ENCODE measurements at regions not wholly inside any gene's neighbourhood (a gene's known extent, or its start where the extent isn't known, plus 50 kb on each side); places are given as distances from the start of the nearest gene placed in this dataset.

DNA sequence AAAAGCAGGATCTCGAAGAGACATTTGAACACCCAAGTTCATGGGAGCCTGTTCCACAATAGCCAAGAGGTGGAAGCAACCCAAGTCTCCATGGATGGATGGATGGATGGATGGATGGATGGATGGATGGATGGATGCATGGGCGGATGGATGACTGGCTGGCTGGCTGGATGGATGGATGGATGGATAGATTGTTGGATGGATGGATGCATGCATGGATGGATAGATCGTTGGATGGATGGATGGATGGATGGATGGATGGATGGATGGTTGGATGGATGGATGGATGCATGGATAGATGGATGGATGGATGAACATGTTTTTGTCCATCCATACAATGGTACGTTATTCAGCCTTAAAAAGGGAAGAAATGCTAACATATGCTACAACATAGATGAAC lies 603.4 kb downstream of the BRD1 start (continued):
- TF ChIP-seq, protein P1, sequence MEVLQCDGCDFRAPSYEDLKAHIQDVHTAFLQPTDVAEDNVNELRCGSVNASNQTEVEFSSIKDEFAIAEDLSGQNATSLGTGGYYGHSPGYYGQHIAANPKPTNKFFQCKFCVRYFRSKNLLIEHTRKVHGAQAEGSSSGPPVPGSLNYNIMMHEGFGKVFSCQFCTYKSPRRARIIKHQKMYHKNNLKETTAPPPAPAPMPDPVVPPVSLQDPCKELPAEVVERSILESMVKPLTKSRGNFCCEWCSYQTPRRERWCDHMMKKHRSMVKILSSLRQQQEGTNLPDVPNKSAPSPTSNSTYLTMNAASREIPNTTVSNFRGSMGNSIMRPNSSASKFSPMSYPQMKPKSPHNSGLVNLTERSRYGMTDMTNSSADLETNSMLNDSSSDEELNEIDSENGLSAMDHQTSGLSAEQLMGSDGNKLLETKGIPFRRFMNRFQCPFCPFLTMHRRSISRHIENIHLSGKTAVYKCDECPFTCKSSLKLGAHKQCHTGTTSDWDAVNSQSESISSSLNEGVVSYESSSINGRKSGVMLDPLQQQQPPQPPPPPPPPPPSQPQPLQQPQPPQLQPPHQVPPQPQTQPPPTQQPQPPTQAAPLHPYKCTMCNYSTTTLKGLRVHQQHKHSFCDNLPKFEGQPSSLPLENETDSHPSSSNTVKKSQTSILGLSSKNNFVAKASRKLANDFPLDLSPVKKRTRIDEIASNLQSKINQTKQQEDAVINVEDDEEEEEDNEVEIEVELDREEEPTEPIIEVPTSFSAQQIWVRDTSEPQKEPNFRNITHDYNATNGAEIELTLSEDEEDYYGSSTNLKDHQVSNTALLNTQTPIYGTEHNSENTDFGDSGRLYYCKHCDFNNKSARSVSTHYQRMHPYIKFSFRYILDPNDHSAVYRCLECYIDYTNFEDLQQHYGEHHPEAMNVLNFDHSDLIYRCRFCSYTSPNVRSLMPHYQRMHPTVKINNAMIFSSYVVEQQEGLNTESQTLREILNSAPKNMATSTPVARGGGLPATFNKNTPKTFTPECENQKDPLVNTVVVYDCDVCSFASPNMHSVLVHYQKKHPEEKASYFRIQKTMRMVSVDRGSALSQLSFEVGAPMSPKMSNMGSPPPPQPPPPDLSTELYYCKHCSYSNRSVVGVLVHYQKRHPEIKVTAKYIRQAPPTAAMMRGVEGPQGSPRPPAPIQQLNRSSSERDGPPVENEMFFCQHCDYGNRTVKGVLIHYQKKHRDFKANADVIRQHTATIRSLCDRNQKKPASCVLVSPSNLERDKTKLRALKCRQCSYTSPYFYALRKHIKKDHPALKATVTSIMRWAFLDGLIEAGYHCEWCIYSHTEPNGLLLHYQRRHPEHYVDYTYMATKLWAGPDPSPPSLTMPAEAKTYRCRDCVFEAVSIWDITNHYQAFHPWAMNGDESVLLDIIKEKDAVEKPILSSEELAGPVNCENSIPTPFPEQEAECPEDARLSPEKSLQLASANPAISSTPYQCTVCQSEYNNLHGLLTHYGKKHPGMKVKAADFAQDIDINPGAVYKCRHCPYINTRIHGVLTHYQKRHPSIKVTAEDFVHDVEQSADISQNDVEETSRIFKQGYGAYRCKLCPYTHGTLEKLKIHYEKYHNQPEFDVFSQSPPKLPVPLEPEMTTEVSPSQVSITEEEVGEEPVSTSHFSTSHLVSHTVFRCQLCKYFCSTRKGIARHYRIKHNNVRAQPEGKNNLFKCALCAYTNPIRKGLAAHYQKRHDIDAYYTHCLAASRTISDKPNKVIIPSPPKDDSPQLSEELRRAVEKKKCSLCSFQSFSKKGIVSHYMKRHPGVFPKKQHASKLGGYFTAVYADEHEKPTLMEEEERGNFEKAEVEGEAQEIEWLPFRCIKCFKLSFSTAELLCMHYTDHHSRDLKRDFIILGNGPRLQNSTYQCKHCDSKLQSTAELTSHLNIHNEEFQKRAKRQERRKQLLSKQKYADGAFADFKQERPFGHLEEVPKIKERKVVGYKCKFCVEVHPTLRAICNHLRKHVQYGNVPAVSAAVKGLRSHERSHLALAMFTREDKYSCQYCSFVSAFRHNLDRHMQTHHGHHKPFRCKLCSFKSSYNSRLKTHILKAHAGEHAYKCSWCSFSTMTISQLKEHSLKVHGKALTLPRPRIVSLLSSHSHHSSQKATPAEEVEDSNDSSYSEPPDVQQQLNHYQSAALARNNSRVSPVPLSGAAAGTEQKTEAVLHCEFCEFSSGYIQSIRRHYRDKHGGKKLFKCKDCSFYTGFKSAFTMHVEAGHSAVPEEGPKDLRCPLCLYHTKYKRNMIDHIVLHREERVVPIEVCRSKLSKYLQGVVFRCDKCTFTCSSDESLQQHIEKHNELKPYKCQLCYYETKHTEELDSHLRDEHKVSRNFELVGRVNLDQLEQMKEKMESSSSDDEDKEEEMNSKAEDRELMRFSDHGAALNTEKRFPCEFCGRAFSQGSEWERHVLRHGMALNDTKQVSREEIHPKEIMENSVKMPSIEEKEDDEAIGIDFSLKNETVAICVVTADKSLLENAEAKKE (CRISPR knock-in tag; IDR thresholded peaks at IDR 0.05) = no peak
- TF ChIP-seq, protein P2, sequence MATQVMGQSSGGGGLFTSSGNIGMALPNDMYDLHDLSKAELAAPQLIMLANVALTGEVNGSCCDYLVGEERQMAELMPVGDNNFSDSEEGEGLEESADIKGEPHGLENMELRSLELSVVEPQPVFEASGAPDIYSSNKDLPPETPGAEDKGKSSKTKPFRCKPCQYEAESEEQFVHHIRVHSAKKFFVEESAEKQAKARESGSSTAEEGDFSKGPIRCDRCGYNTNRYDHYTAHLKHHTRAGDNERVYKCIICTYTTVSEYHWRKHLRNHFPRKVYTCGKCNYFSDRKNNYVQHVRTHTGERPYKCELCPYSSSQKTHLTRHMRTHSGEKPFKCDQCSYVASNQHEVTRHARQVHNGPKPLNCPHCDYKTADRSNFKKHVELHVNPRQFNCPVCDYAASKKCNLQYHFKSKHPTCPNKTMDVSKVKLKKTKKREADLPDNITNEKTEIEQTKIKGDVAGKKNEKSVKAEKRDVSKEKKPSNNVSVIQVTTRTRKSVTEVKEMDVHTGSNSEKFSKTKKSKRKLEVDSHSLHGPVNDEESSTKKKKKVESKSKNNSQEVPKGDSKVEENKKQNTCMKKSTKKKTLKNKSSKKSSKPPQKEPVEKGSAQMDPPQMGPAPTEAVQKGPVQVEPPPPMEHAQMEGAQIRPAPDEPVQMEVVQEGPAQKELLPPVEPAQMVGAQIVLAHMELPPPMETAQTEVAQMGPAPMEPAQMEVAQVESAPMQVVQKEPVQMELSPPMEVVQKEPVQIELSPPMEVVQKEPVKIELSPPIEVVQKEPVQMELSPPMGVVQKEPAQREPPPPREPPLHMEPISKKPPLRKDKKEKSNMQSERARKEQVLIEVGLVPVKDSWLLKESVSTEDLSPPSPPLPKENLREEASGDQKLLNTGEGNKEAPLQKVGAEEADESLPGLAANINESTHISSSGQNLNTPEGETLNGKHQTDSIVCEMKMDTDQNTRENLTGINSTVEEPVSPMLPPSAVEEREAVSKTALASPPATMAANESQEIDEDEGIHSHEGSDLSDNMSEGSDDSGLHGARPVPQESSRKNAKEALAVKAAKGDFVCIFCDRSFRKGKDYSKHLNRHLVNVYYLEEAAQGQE (IDR thresholded peaks at IDR 0.05; ENCODE audit: unreplicated experiment) = no peak
- no peak for TF ChIP-seq POLR2AphosphoS5 (IDR thresholded peaks at IDR 0.05; ENCODE audit: low read depth)

DNA sequence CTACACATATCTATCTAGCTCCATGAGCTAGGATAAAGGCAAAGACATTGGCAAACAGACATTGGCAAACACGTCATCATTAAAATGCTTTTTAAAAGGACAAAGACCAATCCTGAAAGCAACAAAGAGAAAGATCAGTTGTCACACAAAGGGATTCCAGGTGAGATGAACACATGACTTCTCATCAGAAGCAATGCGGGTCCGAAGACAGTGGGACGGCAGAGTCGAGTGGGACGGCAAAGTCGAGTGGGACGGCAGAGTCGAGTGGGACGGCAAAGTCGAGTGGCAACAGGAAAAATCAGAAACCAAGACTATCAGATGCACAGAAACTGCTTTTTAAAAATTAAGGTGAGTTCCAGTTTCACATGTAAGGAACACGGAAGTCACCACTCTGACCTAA lies 609.5 kb downstream of the BRD1 start:
- Histone ChIP-seq H3K4me1 (ENCODE audit: insufficient read depth) (no peaks in the 10 kb centered on the region), H3K36me3 (ENCODE audit: insufficient read depth) (peaks cover 11% of the 10 kb centered on the region; the same call in 1 of the 2 replicates), H2AFZ (no peak overlapping the region), H3K9me2 (ENCODE audit: insufficient read depth) (no peaks in the 10 kb centered on the region), H3K4me2 (no peak overlapping the region), H3F3A (replicated peaks; ENCODE audit: low read depth) (no peaks in the 10 kb centered on the region), H4K20me1 (replicated peaks; ENCODE audit: insufficient read depth) (no peaks in the 10 kb centered on the region), H3K79me2 (replicated peaks; ENCODE audit: insufficient read depth) (no peaks in the 10 kb centered on the region), H3K27me3 (ENCODE audit: insufficient read depth) (no peaks in the 10 kb centered on the region), H3K27ac (ENCODE audit: low read depth) (no peak overlapping the region), H3K4me3 (no peak overlapping the region)
- DNase-seq (ENCODE audit: low spot score) = no peak
- Mint-ChIP-seq H3K4me3 (no peak overlapping the region), H3K4me1 (no peaks in the 10 kb centered on the region), H3K27me3 (ENCODE audit: insufficient read depth, low read depth, poor library complexity) (peaks cover 5% of the 10 kb centered on the region), H3K36me3 (ENCODE audit: low read depth) (peaks cover 16% of the 10 kb centered on the region), H3K27ac (no peak overlapping the region), H3K9me3 (peaks cover 33% of the 10 kb centered on the region)
- no peak for ATAC-seq
- TF ChIP-seq CREB1 (CRISPR knock-in tag; IDR thresholded peaks at IDR 0.05; ENCODE audit: low read depth) (no peak), ZNF114 (CRISPR knock-in tag; IDR thresholded peaks at IDR 0.05) (no peak), JUNB (IDR thresholded peaks at IDR 0.05; ENCODE audit: unreplicated experiment) (no peak), NANOG (IDR thresholded peaks at IDR 0.05; ENCODE audit: borderline replicate concordance) (no peak)
- TF ChIP-seq, protein P2 (IDR thresholded peaks at IDR 0.05; ENCODE audit: unreplicated experiment) = no peak
- TF ChIP-seq, protein P3, sequence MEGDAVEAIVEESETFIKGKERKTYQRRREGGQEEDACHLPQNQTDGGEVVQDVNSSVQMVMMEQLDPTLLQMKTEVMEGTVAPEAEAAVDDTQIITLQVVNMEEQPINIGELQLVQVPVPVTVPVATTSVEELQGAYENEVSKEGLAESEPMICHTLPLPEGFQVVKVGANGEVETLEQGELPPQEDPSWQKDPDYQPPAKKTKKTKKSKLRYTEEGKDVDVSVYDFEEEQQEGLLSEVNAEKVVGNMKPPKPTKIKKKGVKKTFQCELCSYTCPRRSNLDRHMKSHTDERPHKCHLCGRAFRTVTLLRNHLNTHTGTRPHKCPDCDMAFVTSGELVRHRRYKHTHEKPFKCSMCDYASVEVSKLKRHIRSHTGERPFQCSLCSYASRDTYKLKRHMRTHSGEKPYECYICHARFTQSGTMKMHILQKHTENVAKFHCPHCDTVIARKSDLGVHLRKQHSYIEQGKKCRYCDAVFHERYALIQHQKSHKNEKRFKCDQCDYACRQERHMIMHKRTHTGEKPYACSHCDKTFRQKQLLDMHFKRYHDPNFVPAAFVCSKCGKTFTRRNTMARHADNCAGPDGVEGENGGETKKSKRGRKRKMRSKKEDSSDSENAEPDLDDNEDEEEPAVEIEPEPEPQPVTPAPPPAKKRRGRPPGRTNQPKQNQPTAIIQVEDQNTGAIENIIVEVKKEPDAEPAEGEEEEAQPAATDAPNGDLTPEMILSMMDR (conservative IDR thresholded peaks at IDR 0.05; ENCODE audit: low read depth in 2 of 2) = no peak

Measured in GM23338 (cell line).